HG02678 (cell line): ENCODE measurements at regions not wholly inside any gene's neighbourhood (a gene's known extent, or its start where the extent isn't known, plus 50 kb on each side); places are given as distances from the start of the nearest gene placed in this dataset.
A peak's percentile ranks its signal among the peaks of the same experiment; 100 is the strongest.

Source experiments
- ATAC-seq: cut with Tn5 transposase; IDR thresholded peaks from one replicate; pipeline ENCODE4 v1.9.1; 2021; ENCODE audit warnings: mild to moderate bottlenecking, moderate library complexity; ENCODE audit not compliant: unreplicated experiment

- no peak for ATAC-seq
Observed at GRCh38 chr5:171625646-171626045, 160.0 kb upstream of the SMIM23 start.

GRCh38 chr5:171627936-171628632 is 157.5 kb upstream of the SMIM23 start:
- no peak for ATAC-seq

- no peak for ATAC-seq
Observed at GRCh38 chr5:171628633-171628974, 157.0 kb upstream of the SMIM23 start.

DNA sequence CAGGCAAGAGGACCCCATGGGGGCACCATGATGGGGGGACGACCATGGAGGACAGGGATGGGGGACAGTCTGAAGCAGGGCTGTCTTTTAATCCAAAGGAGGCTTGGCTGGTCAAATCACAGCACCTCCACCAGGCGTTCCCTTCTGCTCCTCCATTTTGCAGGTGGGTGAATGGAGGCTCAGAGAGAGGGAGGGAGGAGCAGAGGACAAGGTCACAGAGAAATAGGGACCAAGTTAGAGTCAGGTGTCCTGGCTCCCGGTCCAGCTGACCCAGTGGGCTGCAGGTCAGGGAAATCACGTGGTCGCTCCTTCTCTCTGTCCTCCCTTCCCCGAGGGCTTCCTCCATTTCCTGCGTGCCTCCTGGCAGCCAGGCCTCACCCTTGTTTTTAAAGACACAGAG is 156.4 kb upstream of the SMIM23 start:
- no peak for ATAC-seq

- ATAC-seq: no peak
Observed at GRCh38 chr5:171629628-171630349, 155.8 kb upstream of the SMIM23 start.

GRCh38 chr5:171630350-171631065 is 155.1 kb upstream of the SMIM23 start:
- ATAC-seq: no peak

DNA sequence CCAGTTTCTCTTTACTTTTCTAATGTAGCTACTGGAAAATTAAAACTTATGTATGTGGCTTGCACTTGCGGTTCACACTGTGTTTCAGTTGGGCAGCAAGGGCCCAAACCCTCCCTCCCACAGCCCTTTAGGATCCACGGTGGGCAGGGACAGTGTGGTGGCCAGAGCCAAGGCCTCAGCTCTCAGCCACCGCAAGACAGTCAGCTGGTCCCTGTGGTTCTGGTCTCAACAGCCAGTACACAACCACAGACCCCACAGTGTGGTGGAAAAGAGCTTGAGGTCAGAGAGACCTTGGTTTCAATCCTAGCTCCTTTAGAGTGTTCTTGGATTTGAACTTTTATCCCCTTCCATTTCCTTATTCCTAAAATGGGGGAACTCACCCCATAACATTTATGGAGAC is 153.0 kb upstream of the SMIM23 start:
- ATAC-seq: no peak

GRCh38 chr5:171633776-171634470 is 151.7 kb upstream of the SMIM23 start:
- ATAC-seq: peak; percentile 74

DNA sequence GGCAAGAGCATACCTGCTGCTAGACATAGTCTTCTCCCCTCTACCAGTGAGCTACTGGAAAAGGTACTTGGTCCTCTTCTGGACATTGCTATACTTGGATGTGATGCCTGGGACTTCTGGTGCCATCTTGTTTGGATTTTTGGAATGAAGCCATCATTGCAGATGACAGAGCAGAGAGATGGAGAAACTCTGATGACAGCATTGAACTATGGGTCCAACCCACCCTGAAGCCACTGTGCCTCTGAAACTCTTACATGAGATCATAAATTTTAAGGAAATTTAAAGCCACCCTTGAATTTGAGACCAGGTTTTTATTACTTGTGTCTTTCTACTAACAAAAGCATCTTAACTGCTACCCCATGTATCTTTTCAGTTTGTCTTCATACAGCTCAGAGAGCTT is 151.1 kb upstream of the SMIM23 start:
- no peak for ATAC-seq

GRCh38 chr5:171635028-171635427 is 150.6 kb upstream of the SMIM23 start:
- ATAC-seq: no peak

GRCh38 chr5:171635561-171636245 is 149.9 kb upstream of the SMIM23 start:
- ATAC-seq: no peak

- no peak for ATAC-seq
Observed at GRCh38 chr5:171637811-171638210, 147.8 kb upstream of the SMIM23 start.

DNA sequence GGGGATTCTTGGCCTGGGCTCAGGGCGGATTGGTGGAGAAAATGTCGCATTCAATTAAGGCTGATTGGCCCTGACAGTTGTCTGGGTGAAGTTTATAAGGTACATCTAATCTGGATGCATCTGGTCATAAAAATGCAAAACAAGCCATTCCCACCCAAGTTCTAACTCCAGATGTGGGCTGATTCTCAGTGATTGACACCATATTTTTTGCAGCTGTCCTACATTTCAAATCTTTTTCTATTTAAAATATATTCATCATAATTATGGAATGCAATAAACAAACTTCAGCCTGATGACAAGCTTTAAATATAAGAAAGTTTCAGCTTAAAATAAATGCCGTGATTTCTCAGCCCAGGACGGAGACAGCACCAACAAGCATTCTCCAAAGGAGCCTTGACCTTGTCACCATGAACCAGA is 146.4 kb upstream of the SMIM23 start:
- no peak for ATAC-seq

DNA sequence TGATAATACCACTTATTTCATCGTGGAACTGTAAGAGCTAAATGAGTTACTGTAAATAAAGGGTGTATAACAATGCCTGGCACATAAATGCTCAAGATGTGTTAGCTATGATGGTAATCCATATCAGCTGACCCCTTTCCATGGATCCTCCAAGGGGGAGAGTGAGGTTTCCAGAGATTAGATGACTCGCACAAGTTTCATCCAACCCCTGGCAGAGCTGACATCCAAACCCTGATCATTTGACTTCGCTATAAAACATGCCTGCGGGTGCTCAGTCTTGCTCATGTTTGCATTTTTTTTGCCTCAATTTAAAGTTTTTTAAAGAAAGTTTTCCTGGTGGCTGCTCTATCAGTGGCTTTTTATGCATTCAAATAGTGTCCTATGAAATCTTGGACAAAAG is 145.7 kb upstream of the SMIM23 start:
- no peak for ATAC-seq

DNA sequence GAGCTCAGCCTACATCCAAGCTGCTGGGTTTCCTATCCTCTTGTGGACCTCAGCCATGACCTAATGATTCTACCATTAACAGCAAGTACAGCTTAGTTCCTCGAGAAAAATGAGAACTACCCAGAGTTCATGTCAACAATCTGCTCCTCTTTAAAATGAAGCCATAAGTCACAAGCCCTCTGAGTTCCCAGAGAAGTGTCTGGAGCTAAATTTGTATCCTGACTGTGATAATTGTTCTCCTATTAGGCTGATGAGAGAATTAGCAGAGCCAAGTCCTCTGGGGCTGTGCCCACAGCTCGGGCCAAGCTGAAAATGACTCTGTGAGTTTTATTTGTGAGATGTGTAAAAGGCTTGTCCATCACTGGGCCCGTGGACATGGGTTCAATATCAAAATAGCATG is 145.1 kb upstream of the SMIM23 start:
- ATAC-seq: no peak

- ATAC-seq: no peak
Observed at GRCh38 chr5:171641891-171642290, 143.7 kb upstream of the SMIM23 start.

DNA sequence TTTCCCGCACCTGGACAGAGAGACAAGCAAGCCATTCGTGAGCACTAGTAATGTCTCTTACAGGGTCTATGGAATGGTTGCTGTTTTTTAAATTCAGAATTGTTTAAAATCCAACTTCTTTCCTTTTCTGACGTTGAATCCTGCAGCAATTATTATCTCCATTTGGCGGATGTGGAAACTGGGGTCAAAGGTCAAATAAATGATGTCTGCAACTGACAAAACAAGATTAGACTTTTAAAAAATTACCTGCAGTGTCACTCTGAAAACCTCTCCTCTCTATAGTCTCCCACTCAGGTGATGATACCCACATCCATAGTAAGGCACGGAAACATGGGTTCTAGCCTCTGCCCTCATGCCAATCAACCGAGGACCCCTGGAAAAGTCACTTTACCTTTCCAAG is 142.7 kb upstream of the SMIM23 start:
- no peak for ATAC-seq

DNA sequence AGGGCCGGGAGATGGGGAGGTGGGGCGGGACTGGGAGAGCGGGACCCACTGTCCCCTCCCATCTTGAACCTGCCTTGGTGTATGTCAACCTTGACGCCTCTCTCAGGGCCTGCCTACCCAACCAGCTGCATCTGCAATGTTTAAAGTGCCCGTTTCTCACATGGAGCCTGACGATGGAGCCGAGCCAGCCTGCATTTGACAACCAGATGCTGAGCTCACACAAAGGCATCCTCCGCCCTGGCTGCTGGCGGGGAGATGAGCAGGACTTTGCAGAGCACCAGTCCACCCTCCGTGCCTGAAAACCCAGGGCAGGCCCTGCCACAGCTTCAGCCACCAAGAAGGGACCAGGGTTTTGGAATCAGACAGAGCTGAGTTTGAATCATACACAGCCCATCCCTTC is 141.1 kb upstream of the SMIM23 start:
- no peak for ATAC-seq

- ATAC-seq: no peak
Observed at GRCh38 chr5:171646102-171647042, 139.2 kb upstream of the SMIM23 start.
